Panc1 (cell line): ENCODE measurements at regions not wholly inside any gene's neighbourhood (a gene's known extent, or its start where the extent isn't known, plus 50 kb on each side); places are given as distances from the start of the nearest gene placed in this dataset.

ENCODE experiments used
- ATAC-seq: fragments of 200-7000 bp; cut with Tn5 transposase; 2 replicates; pipeline ENCODE4 v1.9.1; 2020; ENCODE audit warnings: mild to moderate bottlenecking, moderate library complexity
- BruUV-seq: library from RNA; stranded (reverse); fragments of 400-500 nt; replicated peaks from 2 replicates; lab custom pipeline; 2021; lab: Mats Ljungman, UMichigan
- CTCF ChIA-PET: fragments of 300-600 bp; sonication (Branson Sonifier 250); formaldehyde crosslinking; loops from one replicate; lab custom pipeline; 2022; ENCODE audit warnings: antibody characterized with exemption; lab: Charles Lee
- POLR2A ChIA-PET: fragments of 300-600 bp; sonication (Branson Sonifier 250); formaldehyde crosslinking; loops from one replicate; lab custom pipeline; 2022; ENCODE audit warnings: antibody characterized with exemption; lab: Charles Lee
- DNase-seq: peaks from one replicate; pipeline ENCODE4 v3.0.0-alpha.2; 2010; ENCODE audit warnings: low read depth, low spot score
- H3K27ac ChIP-seq: 2 replicates; pipeline ENCODE4 v1.5.1; 2011; ENCODE audit warnings: mild to moderate bottlenecking, low read length, inconsistent platforms
- H3K27me3 ChIP-seq: fragments of 200-500 bp; sonication (Bioruptor generic); 2 replicates; pipeline ENCODE4 v1.6.0; 2014; ENCODE audit warnings: low read length, inconsistent platforms; ENCODE audit not compliant: control insufficient read depth, insufficient read depth
- H3K36me3 ChIP-seq: fragments of 200-500 bp; sonication (Bioruptor generic); 2 replicates; pipeline ENCODE4 v1.5.1; 2014; ENCODE audit warnings: inconsistent platforms, mild to moderate bottlenecking, low read length, moderate library complexity; ENCODE audit not compliant: control insufficient read depth, insufficient read depth
- H3K4me1 ChIP-seq: 2 replicates; pipeline ENCODE4 v1.5.1; 2011; ENCODE audit warnings: inconsistent platforms, mild to moderate bottlenecking, low read length, moderate library complexity; ENCODE audit not compliant: control insufficient read depth, insufficient read depth
- H3K4me3 ChIP-seq, 2 experiments: 2 replicates each; pipeline ENCODE4 v1.5.1; 2011 to 2012; ENCODE audit warnings: low read depth in 2 of 2, low read length in 2 of 2, mild to moderate bottlenecking in 2 of 2, inconsistent platforms in 1 of 2, moderate library complexity in 1 of 2
- H3K9me3 ChIP-seq: fragments of 200-500 bp; sonication (Bioruptor generic); 2 replicates; pipeline ENCODE4 v1.5.1; 2014; ENCODE audit warnings: low read depth, mild to moderate bottlenecking, inconsistent platforms, low read length, moderate library complexity; ENCODE audit not compliant: control insufficient read depth, insufficient read depth
- CTCF ChIP-seq: fragments of 450-650 bp; IDR thresholded peaks from 2 replicates; pipeline ENCODE4 v1.5.1; 2017; ENCODE audit warnings: mild to moderate bottlenecking
- POLR2AphosphoS5 ChIP-seq: IDR thresholded peaks from 2 replicates; pipeline ENCODE4 v1.6.1; 2012; ENCODE audit warnings: mild to moderate bottlenecking, low read depth, low read length, moderate library complexity
- REST ChIP-seq, 2 experiments: IDR thresholded peaks; 2 replicates each; pipeline ENCODE4 v1.6.1; 2011 to 2012; ENCODE audit warnings: low read depth in 2 of 2, control low read depth in 1 of 2, low read length in 1 of 2, mild to moderate bottlenecking in 1 of 2, moderate library complexity in 1 of 2; ENCODE audit not compliant: insufficient read depth in 1 of 2
- SIN3A ChIP-seq: IDR thresholded peaks from 2 replicates; pipeline ENCODE4 v1.6.1; 2012; ENCODE audit warnings: low read depth, mild to moderate bottlenecking, low read length, moderate library complexity, borderline replicate concordance; ENCODE audit not compliant: insufficient read depth
- TCF7L2 ChIP-seq: IDR thresholded peaks from 2 replicates; pipeline ENCODE4 v1.6.1; 2011; ENCODE audit warnings: mild to moderate bottlenecking, low read depth, low read length, inconsistent platforms
- in situ Hi-C: cut with HindIII; loops from 2 replicates; pipeline ENCODE4 v1.10.0; 2016; ENCODE audit warnings: low sequenced_read_pairs, low pct_unique_long_range_greater_than_20kb
- intact Hi-C: fragments of 100-400 bp; cut with micrococcal nuclease; formaldehyde crosslinking; loops from one replicate; pipeline ENCODE4 v1.10.0; 2022; ENCODE audit not compliant: unreplicated experiment

GRCh38 chr4:147398556-147398955 lies 82.3 kb upstream of the EDNRA start:
- CTCF ChIA-PET: no interaction called here
- no peak for TF ChIP-seq TCF7L2
- no peak for TF ChIP-seq SIN3A
- TF ChIP-seq REST (IDR thresholded peaks at IDR 0.05; ENCODE audit: insufficient read depth in 1 of 2, low read depth in 2 of 2, low read length in 1 of 2): no peak
- no peak for TF ChIP-seq POLR2AphosphoS5
- TF ChIP-seq CTCF: no peak
- in situ Hi-C loops (no loop called here), intact Hi-C loops (no loop called here)
- DNase-seq (no peak), ATAC-seq (no peak)
- Histone ChIP-seq H3K27ac (no peak overlapping the region), H3K27me3 (no peaks in the 10 kb centered on the region), H3K9me3 (no peaks in the 10 kb centered on the region), H3K4me3 (no peak overlapping the region), H3K4me1 (no peaks in the 10 kb centered on the region), H3K36me3 (no peaks in the 10 kb centered on the region)
- BruUV-seq: no TSS peak
- POLR2A ChIA-PET: no interaction called here

- ChIA-PET CTCF (no interaction called here), POLR2A (no interaction called here)
- DNase-seq (no peak), ATAC-seq (no peak)
- H3K27ac ChIP-seq: no peak overlapping the region
- in situ Hi-C loops (no loop called here), intact Hi-C loops (no loop called here)
- no peaks in the 10 kb centered on the region for H3K36me3 ChIP-seq
- no TSS peak for BruUV-seq
- H3K4me3 ChIP-seq: no peak overlapping the region
- H3K27me3 ChIP-seq: no peaks in the 10 kb centered on the region
- no peaks in the 10 kb centered on the region for H3K4me1 ChIP-seq
- no peak for TF ChIP-seq TCF7L2
- TF ChIP-seq REST (IDR thresholded peaks at IDR 0.05; ENCODE audit: insufficient read depth in 1 of 2, low read depth in 2 of 2, low read length in 1 of 2): no peak
- TF ChIP-seq POLR2AphosphoS5: no peak
- no peak for TF ChIP-seq SIN3A
- TF ChIP-seq CTCF: no peak
- no peaks in the 10 kb centered on the region for H3K9me3 ChIP-seq
Measured at GRCh38 chr4:147400721-147401120, 80.2 kb upstream of the EDNRA start.
